HG03460 (cell line): ENCODE measurements at regions not wholly inside any gene's neighbourhood (a gene's known extent, or its start where the extent isn't known, plus 50 kb on each side); places are given as distances from the start of the nearest gene placed in this dataset.

Experiments used
- ATAC-seq: cut with Tn5 transposase; IDR thresholded peaks from one replicate; pipeline ENCODE4 v1.9.1; 2021; ENCODE audit not compliant: unreplicated experiment

- ATAC-seq, result no peak
These were observed 213.7 kb upstream of the CITED2 start for GRCh38 chr6:139588076-139588639.

- no peak for ATAC-seq
These were observed 213.0 kb upstream of the CITED2 start for GRCh38 chr6:139587469-139587868.

GRCh38 chr6:139586273-139586672 lies 211.8 kb upstream of the CITED2 start:
- ATAC-seq, result no peak

DNA sequence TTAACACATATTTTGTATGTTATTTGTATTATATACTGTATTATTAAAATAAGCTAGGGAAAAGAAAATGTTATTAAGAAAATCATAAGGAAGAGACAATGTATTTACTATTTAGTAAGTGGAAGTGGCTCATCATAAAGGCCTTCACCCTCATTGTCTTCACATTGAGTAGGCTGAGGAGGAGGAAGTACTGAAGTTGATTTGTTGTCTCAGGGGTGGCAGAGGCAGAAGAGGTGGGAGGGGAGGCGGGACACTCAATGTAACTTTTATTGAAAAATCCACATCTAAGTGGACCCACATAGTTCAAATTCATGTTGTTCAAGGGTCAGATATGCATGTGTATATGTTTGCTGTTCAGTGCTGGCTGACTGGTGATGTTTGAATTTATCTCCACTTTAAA lies 210.2 kb upstream of the CITED2 start:
- ATAC-seq, result no peak

DNA sequence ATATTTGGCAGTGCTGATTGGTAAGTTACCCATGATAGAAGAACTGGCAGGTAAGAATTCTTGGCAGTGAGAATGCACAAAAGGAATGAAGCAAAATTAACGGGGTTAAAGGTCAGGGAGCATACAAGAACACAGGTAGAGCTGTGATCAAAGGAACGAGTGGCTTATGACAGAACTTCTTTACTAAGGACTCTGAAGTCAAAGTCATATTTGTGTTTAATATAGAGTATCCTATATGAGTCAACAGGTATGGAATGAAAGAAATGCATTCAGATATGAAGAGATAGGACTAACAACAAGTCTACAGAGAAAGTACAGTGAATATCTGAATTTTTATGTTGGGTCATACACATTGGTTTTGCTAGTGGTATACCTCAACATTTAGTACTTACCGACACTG lies 209.0 kb upstream of the CITED2 start:
- ATAC-seq, result no peak

DNA sequence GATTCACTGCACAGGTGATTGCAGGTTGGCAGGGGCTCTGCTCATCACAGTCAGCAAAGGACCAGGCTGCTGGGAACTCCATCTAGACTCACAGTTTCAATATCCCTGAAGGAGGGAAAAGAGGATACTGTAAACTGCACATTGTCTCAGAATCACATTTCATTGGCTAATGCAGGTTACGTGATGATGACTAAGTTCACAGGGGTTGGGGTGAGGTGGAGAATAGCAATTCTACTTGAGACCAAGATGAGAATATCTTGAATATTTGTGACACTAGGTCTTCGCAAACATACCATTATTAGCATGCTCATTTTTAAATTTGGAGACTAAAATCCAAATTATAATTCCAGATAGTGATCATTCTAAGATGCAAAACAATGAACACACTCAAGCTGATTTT lies 208.5 kb upstream of the CITED2 start:
- ATAC-seq, result no peak

DNA sequence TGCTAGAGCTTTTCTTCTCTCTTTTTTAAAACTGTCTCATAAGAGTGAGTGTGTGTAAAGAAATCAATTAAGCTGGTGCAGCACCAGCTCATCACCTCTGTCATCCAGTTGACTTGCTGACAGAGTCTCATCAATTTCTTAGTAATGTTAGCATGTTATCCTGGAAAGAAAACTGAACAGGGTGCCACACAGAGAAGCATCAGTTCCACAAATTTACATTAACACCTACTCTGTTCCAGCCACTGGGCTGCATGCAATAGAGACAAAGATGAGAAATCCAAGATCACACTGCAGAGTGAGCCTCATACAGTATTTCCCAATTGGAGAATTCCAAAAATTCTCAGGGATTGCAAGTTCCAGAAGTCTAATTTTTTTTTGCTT lies 207.0 kb upstream of the CITED2 start:
- ATAC-seq, result no peak

DNA sequence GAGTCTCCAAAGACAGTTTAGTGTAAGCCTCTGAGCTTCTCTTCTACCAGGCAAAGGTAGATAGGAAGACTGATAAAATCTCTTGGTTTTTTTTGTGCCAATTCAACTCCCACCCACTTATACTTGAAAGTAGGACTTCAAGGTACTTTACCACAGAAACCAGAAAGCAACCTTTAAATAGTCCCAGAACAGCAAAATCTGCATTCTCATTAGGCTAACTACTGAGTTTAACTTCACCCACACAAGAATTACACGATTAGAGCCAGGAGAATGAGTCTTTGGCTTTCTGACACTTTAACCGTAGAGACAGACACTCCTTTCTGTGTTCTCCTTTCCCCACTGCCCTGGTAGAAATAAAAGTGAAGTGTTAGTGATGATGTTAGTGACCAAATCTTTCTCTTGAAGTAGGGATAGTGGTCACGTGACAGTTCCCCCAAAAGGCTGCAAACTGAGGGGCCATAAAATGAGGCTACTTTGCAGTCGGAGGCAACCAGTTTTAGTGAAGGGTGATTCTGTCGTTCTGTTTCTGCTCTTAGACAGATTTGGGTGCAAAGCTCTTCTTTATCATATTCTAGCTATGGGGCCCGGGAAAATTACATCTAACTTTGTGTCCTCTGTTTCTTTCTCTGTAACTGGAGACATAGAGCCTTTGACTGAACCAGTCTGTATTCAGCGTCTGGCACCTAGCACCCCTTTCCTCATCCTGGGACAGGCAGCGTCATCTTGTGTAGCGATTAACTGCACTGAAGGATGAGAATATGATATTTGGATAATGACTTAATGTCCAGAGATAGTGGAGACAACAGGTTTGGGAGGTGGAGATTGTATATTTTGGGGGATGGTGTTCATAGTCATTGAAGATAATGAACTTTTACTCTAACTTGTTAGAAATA lies 206.4 kb upstream of the CITED2 start:
- ATAC-seq, result peak; percentile 83

- no peak for ATAC-seq
These were observed 203.5 kb upstream of the CITED2 start for GRCh38 chr6:139577763-139578604.

DNA sequence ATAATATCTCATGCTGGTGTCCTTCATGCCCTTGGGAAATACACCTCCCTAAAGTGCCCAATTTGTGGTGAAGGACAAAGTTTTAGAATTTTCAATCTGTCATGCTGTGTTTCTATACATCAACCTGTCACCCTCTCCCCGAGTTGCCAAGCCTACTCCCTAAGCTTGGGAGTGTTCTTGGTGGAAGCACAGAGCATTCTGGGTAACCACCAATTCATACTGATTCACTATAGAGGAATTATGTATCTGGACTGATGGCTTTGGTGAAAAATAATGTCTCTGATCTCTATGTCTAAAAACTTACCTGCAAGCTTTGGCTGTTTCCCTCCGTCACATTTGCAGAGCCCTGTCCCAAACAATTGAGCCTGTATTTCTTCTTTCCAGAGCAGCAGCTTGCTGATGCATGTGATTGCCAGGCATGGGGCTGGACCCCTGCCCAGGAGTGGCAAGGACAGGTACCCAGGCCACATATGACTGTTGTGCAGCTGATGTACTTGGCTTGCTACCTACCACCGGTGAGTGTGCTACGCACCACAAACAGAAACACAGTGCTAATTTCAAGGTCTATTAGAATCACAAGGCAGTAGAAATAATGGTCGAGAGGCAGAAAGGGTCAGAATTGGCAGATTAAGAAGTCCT lies 202.8 kb upstream of the CITED2 start:
- ATAC-seq, result no peak

DNA sequence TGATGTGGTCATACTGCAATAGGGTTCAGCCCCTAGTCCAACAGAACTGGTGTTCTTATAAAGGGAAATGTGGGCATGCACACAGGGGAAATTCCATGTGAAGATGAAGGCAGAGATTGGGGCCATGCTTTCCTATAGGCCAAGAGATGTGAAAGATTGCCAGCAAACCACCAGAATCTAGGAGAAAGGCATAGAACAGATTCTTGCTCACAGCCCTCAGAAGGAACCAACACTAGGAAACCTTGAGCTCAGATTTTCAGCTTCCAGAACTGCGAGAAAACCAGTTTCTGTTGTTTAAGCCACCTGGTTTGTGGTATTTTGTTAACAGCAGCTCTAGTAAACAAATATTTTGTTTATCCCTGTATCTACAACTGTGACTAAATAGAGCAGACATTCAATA lies 197.6 kb upstream of the CITED2 start:
- no peak for ATAC-seq

GRCh38 chr6:139570166-139570565 lies 195.7 kb upstream of the CITED2 start:
- no peak for ATAC-seq

GRCh38 chr6:139569566-139569965 lies 195.1 kb upstream of the CITED2 start:
- ATAC-seq, result no peak

- no peak for ATAC-seq
These were observed 194.6 kb upstream of the CITED2 start for GRCh38 chr6:139568956-139569538.

GRCh38 chr6:139568151-139568955 lies 193.9 kb upstream of the CITED2 start:
- ATAC-seq, result no peak

DNA sequence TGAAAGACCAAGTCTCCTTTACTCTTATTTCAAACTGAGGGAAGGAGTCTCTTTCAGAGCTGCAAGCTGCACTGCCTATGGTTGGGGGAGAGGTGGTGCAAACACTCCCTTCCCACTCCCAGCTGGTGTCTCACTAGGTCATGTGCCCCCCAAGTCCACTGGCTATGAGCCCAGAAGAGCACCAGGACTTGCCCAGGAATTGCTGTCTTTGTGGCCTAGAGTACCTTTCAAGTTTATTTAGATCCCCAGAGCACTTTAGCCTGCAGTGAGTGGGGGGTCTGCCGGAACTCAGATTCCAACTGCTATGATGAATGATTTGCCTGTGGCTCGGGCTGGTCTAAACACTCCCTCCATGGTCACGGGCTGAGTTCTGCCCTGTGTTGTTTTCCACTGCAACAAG lies 192.6 kb upstream of the CITED2 start:
- no peak for ATAC-seq

GRCh38 chr6:139565591-139565990 lies 191.1 kb upstream of the CITED2 start:
- ATAC-seq, result no peak

DNA sequence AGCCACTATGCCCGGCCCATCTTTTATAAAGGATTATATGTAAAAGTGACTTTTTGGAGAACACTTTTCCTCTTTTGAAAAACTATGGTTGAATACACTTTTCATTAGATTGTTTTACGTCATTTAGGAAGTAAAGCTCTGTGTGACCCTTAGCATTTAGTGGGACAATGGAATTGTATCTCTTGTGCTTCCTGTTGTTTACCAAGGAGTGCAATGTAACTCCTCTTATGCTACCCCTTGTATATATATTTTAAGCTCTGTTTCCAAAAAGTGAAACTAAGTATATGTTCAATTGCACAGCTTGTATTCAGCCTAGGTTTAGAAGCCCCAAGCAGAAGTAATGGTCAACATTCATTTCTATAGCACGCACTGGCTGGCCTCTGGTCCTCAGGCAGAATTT lies 183.1 kb upstream of the CITED2 start:
- ATAC-seq, result no peak

DNA sequence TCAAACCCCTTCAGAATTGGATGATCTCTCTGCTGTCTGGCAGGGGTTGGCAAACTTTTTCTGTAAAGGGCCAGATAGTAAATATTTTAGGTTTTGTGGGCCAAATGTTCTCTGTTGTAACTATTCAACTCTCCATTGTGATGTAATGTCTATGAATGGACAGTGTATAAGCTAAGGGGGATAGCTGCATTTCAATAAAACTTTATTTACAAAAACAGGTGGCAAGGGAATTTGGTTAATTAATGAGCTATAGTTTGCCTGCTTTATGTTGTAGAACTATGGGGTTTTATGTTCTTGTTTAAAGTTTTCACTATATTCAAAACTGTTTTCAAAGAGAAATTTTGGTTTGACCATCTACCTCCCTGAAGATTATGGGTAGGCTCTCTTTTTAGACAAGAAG lies 182.1 kb upstream of the CITED2 start:
- ATAC-seq, result no peak

DNA sequence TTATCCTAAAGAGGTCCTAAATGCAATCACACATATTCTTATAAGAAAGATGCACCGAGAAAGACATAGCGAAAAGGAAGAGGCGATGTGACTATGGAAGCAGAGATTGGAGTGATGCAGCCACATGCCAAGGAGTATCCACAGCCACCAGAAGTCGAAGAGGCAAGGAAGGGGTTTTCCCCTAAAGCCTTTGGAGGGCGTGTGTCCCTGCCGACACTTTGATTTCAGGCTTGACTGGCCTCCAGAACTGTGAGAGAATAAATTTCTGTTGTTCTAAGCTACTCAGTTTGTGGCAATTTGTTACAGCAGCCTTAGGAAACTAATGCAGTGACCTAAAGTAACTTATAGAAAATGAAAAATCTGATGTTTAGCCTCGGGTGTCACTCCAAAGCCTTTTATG lies 179.5 kb upstream of the CITED2 start:
- ATAC-seq, result no peak
